ENCODE measurements at regions not wholly inside any gene's neighbourhood (a gene's known extent, or its start where the extent isn't known, plus 50 kb on each side); places are given as distances from the start of the nearest gene placed in this dataset.
"Not testable (repeated sequence)": the region's sequence is repeated elsewhere in the genome, so short reads cannot be mapped to it uniquely, and the experiment has no call there.

DNA sequence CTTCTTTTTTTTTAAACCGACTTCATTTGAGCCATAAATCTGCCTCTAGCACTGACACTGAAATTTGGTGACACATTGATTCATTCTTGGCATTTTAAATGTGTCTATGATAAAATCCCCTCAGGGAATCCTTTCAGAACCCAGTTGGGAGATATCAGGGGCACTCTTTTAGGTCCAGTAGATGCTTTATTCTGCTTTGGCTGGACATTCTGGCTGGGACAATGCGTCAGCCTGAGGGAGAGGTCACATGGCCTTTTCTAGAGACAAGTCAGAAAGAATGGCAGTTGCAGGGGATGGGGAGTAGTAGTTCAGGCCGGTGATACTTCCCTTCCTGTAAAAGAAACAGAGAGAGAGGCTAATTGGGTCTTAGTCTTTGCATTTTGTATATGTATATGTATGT, 63.1 kb downstream of the TRIM43 start:
- TF ChIP-seq, protein P1, sequence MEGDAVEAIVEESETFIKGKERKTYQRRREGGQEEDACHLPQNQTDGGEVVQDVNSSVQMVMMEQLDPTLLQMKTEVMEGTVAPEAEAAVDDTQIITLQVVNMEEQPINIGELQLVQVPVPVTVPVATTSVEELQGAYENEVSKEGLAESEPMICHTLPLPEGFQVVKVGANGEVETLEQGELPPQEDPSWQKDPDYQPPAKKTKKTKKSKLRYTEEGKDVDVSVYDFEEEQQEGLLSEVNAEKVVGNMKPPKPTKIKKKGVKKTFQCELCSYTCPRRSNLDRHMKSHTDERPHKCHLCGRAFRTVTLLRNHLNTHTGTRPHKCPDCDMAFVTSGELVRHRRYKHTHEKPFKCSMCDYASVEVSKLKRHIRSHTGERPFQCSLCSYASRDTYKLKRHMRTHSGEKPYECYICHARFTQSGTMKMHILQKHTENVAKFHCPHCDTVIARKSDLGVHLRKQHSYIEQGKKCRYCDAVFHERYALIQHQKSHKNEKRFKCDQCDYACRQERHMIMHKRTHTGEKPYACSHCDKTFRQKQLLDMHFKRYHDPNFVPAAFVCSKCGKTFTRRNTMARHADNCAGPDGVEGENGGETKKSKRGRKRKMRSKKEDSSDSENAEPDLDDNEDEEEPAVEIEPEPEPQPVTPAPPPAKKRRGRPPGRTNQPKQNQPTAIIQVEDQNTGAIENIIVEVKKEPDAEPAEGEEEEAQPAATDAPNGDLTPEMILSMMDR (IDR thresholded peaks at IDR 0.05; ENCODE audit: low read depth, low read length, missing input control): not testable (repeated sequence)
- TF ChIP-seq, protein P2, sequence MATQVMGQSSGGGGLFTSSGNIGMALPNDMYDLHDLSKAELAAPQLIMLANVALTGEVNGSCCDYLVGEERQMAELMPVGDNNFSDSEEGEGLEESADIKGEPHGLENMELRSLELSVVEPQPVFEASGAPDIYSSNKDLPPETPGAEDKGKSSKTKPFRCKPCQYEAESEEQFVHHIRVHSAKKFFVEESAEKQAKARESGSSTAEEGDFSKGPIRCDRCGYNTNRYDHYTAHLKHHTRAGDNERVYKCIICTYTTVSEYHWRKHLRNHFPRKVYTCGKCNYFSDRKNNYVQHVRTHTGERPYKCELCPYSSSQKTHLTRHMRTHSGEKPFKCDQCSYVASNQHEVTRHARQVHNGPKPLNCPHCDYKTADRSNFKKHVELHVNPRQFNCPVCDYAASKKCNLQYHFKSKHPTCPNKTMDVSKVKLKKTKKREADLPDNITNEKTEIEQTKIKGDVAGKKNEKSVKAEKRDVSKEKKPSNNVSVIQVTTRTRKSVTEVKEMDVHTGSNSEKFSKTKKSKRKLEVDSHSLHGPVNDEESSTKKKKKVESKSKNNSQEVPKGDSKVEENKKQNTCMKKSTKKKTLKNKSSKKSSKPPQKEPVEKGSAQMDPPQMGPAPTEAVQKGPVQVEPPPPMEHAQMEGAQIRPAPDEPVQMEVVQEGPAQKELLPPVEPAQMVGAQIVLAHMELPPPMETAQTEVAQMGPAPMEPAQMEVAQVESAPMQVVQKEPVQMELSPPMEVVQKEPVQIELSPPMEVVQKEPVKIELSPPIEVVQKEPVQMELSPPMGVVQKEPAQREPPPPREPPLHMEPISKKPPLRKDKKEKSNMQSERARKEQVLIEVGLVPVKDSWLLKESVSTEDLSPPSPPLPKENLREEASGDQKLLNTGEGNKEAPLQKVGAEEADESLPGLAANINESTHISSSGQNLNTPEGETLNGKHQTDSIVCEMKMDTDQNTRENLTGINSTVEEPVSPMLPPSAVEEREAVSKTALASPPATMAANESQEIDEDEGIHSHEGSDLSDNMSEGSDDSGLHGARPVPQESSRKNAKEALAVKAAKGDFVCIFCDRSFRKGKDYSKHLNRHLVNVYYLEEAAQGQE (IDR thresholded peaks at IDR 0.05): not testable (repeated sequence)
- not testable (repeated sequence) for TF ChIP-seq YY1 (IDR thresholded peaks at IDR 0.05); RXRA (IDR thresholded peaks at IDR 0.05); EGR1 (IDR thresholded peaks at IDR 0.05; ENCODE audit: low read depth in 2 of 2)

Data from liver (tissue), 3 donors.